ENCODE measurements at regions not wholly inside any gene's neighbourhood (a gene's known extent, or its start where the extent isn't known, plus 50 kb on each side); places are given as distances from the start of the nearest gene placed in this dataset.

GRCh38 chr13:22423261-22423660 lies 752.4 kb downstream of the FGF9 start:
- FAIRE-seq (no peak), DNase-seq (ENCODE audit: low read depth, low spot score) (no peak)
- Histone ChIP-seq H3K79me2 (ENCODE audit: control insufficient read depth, insufficient read depth, low read length) (no peaks in the 10 kb centered on the region), H3K9ac (ENCODE audit: control insufficient read depth, extremely low read depth, insufficient read depth, low read length) (no peak overlapping the region), H3K36me3 (ENCODE audit: control insufficient read depth in 2 of 2, extremely low read depth in 1 of 2, insufficient read depth in 2 of 2, low read length in 2 of 2) (no peaks in the 10 kb centered on the region), H3K4me1 (ENCODE audit: control insufficient read depth, extremely low read depth, insufficient read depth, low read length) (no peaks in the 10 kb centered on the region), H3K4me2 (ENCODE audit: control insufficient read depth, extremely low read depth, insufficient read depth, low read depth, low read length) (no peak overlapping the region), H3K27ac (ENCODE audit: control insufficient read depth, insufficient read depth, low read length) (no peak overlapping the region), H3K9me1 (ENCODE audit: control insufficient read depth, extremely low read depth, insufficient read depth, low read length) (no peaks in the 10 kb centered on the region), H2AFZ (ENCODE audit: control insufficient read depth, low read length) (no peak overlapping the region), H3K4me3 (ENCODE audit: control insufficient read depth in 2 of 3, extremely low read depth in 1 of 3, insufficient read depth in 2 of 3, low read depth in 1 of 3, low read length in 3 of 3) (no peak overlapping the region), H3K27me3 (ENCODE audit: control insufficient read depth, extremely low read depth, insufficient read depth, low read length) (no peaks in the 10 kb centered on the region), H3K9me3 (ENCODE audit: control insufficient read depth, low read depth, low read length) (no peaks in the 10 kb centered on the region), H4K20me1 (ENCODE audit: control insufficient read depth, extremely low read depth, insufficient read depth, low read length) (no peaks in the 10 kb centered on the region)
- dilution Hi-C loops (cut with MboI; ENCODE audit: extremely low pct_ligation_motif_present, low sequenced_read_pairs) = no loop called here
- TF ChIP-seq EZH2 (IDR thresholded peaks at IDR 0.05; ENCODE audit: low read length) = no peak
- TF ChIP-seq, protein P1, sequence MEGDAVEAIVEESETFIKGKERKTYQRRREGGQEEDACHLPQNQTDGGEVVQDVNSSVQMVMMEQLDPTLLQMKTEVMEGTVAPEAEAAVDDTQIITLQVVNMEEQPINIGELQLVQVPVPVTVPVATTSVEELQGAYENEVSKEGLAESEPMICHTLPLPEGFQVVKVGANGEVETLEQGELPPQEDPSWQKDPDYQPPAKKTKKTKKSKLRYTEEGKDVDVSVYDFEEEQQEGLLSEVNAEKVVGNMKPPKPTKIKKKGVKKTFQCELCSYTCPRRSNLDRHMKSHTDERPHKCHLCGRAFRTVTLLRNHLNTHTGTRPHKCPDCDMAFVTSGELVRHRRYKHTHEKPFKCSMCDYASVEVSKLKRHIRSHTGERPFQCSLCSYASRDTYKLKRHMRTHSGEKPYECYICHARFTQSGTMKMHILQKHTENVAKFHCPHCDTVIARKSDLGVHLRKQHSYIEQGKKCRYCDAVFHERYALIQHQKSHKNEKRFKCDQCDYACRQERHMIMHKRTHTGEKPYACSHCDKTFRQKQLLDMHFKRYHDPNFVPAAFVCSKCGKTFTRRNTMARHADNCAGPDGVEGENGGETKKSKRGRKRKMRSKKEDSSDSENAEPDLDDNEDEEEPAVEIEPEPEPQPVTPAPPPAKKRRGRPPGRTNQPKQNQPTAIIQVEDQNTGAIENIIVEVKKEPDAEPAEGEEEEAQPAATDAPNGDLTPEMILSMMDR (optimal IDR thresholded peaks at IDR 0.05 in 1 of 3, IDR thresholded peaks at IDR 0.05 in 1 of 3, conservative IDR thresholded peaks at IDR 0.05 in 1 of 3; ENCODE audit: extremely low read depth in 1 of 3, insufficient read depth in 2 of 3, low read length in 3 of 3) = no peak

- TF ChIP-seq, protein P1 (optimal IDR thresholded peaks at IDR 0.05 in 1 of 3, IDR thresholded peaks at IDR 0.05 in 1 of 3, conservative IDR thresholded peaks at IDR 0.05 in 1 of 3; ENCODE audit: extremely low read depth in 1 of 3, insufficient read depth in 2 of 3, low read length in 3 of 3) = no peak
- no peak for TF ChIP-seq EZH2 (IDR thresholded peaks at IDR 0.05; ENCODE audit: low read length)
- no peak overlapping the region for H3K9ac ChIP-seq (ENCODE audit: control insufficient read depth, extremely low read depth, insufficient read depth, low read length)
- DNase-seq (ENCODE audit: low read depth, low spot score) (no peak), FAIRE-seq (no peak)
- no peak overlapping the region for H3K4me3 ChIP-seq (ENCODE audit: control insufficient read depth in 2 of 3, extremely low read depth in 1 of 3, insufficient read depth in 2 of 3, low read depth in 1 of 3, low read length in 3 of 3)
- no peak overlapping the region for H3K4me2 ChIP-seq (ENCODE audit: control insufficient read depth, extremely low read depth, insufficient read depth, low read depth, low read length)
- no peaks in the 10 kb centered on the region for H3K4me1 ChIP-seq (ENCODE audit: control insufficient read depth, extremely low read depth, insufficient read depth, low read length)
- H3K36me3 ChIP-seq (ENCODE audit: control insufficient read depth in 2 of 2, extremely low read depth in 1 of 2, insufficient read depth in 2 of 2, low read length in 2 of 2) = no peaks in the 10 kb centered on the region
- no peaks in the 10 kb centered on the region for H3K9me3 ChIP-seq (ENCODE audit: control insufficient read depth, low read depth, low read length)
- no peak overlapping the region for H3K27ac ChIP-seq (ENCODE audit: control insufficient read depth, insufficient read depth, low read length)
- H3K27me3 ChIP-seq (ENCODE audit: control insufficient read depth, extremely low read depth, insufficient read depth, low read length) = no peaks in the 10 kb centered on the region
- H2AFZ ChIP-seq (ENCODE audit: control insufficient read depth, low read length) = no peak overlapping the region
- H4K20me1 ChIP-seq (ENCODE audit: control insufficient read depth, extremely low read depth, insufficient read depth, low read length) = no peaks in the 10 kb centered on the region
- no peaks in the 10 kb centered on the region for H3K9me1 ChIP-seq (ENCODE audit: control insufficient read depth, extremely low read depth, insufficient read depth, low read length)
- dilution Hi-C loops (cut with MboI; ENCODE audit: extremely low pct_ligation_motif_present, low sequenced_read_pairs) = no loop called here
- no peaks in the 10 kb centered on the region for H3K79me2 ChIP-seq (ENCODE audit: control insufficient read depth, insufficient read depth, low read length)
Observed at GRCh38 chr13:22425087-22425486, 754.2 kb downstream of the FGF9 start.

Data from keratinocyte (primary cell).